Adrenal gland (tissue), 5 donors: ENCODE measurements at regions not wholly inside any gene's neighbourhood (a gene's known extent, or its start where the extent isn't known, plus 50 kb on each side); places are given as distances from the start of the nearest gene placed in this dataset.

Experiments
- POLR2A ChIP-seq, 2 donors: fragments of 450-650 bp; IDR thresholded peaks; one replicate each; pipeline ENCODE4 v1.6.1; 2017; ENCODE audit warnings: antibody characterized with exemption in 2 of 2, mild to moderate bottlenecking in 2 of 2, moderate library complexity in 1 of 2
- TF ChIP-seq, protein P1 (sequence below), 6 experiments: fragments of 450-650 bp in 4 of 6; fragments of 200-600 bp in 2 of 6; sonication (generic) in 1 of 6; IDR thresholded peaks; 1 replicate in 5 of 6; 2 replicates in 1 of 6; pipeline versions ENCODE4 v1.5.1 to v1.8.0; 2016 to 2021; ENCODE audit warnings: antibody characterized with exemption in 6 of 6, mild to moderate bottlenecking in 2 of 6, moderate library complexity in 1 of 6
- donor health status: DM: no; HTN: no; CAD: no.

DNA sequence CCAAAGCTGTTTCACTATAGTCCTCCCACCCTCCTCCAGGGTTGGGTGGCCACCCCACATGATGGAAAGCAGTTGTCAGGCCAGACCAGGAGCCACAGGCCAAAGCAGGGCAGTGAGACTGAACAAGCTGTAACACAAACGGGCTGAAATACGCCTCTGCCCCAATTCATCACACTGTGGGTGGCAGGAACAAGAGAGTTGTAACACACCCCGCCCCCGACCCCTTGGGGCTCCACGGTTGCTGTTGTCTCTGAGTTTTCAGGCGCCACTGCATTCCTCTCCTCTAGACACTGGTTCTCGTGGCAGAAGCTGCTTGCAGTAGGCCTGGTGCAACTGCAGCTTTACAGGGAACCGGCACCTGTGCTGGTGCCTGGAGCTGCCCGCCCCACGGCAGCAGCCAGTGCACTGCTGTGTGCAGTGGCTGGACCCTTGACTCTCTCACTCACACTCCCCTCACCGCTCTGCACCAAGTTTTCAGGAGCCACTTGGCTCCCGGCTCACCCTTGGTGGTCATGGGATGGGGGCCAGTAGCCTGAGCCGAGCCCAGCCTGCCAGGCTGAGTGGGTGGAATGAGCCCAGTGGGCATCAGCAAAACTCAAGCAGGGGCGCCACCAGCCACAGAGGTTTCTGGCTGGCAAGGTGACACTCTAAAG is 1314.5 kb upstream of the MIR17HG start:
- no peak for TF ChIP-seq POLR2A (IDR thresholded peaks at IDR 0.05)
- TF ChIP-seq, protein P1, sequence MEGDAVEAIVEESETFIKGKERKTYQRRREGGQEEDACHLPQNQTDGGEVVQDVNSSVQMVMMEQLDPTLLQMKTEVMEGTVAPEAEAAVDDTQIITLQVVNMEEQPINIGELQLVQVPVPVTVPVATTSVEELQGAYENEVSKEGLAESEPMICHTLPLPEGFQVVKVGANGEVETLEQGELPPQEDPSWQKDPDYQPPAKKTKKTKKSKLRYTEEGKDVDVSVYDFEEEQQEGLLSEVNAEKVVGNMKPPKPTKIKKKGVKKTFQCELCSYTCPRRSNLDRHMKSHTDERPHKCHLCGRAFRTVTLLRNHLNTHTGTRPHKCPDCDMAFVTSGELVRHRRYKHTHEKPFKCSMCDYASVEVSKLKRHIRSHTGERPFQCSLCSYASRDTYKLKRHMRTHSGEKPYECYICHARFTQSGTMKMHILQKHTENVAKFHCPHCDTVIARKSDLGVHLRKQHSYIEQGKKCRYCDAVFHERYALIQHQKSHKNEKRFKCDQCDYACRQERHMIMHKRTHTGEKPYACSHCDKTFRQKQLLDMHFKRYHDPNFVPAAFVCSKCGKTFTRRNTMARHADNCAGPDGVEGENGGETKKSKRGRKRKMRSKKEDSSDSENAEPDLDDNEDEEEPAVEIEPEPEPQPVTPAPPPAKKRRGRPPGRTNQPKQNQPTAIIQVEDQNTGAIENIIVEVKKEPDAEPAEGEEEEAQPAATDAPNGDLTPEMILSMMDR (IDR thresholded peaks at IDR 0.05), result no peak
